Keratinocyte (primary cell): ENCODE measurements at regions not wholly inside any gene's neighbourhood (a gene's known extent, or its start where the extent isn't known, plus 50 kb on each side); places are given as distances from the start of the nearest gene placed in this dataset.

ENCODE experiments used
- CTCF ChIP-seq, 3 experiments: IDR thresholded peaks in 1 of 3; conservative IDR thresholded peaks in 1 of 3; optimal IDR thresholded peaks in 1 of 3; 2 replicates in 2 of 3; 3 replicates in 1 of 3; pipeline versions ENCODE3 to v1.5.1; 2011; ENCODE audit warnings: low read length in 3 of 3, mild to moderate bottlenecking in 3 of 3, moderate library complexity in 2 of 3, control low read depth in 1 of 3, inconsistent platforms in 1 of 3; ENCODE audit not compliant: insufficient read depth in 2 of 3; ENCODE audit errors: extremely low read depth in 1 of 3
- EZH2 ChIP-seq: IDR thresholded peaks from one replicate; pipeline ENCODE4 v1.6.1; 2012; ENCODE audit warnings: inconsistent platforms, mild to moderate bottlenecking, low read length, moderate library complexity

- TF ChIP-seq CTCF (optimal IDR thresholded peaks at IDR 0.05 in 1 of 3, IDR thresholded peaks at IDR 0.05 in 1 of 3, conservative IDR thresholded peaks at IDR 0.05 in 1 of 3; ENCODE audit: extremely low read depth in 1 of 3, insufficient read depth in 2 of 3, low read length in 3 of 3) (no peak), EZH2 (no peak)
Observed at GRCh38 chr5:20601678-20602100, 613.7 kb upstream of the CDH18 start.
